ENCODE measurements at regions not wholly inside any gene's neighbourhood (a gene's known extent, or its start where the extent isn't known, plus 50 kb on each side); places are given as distances from the start of the nearest gene placed in this dataset.
A peak's percentile ranks its signal among the peaks of the same experiment; 100 is the strongest.

DNA sequence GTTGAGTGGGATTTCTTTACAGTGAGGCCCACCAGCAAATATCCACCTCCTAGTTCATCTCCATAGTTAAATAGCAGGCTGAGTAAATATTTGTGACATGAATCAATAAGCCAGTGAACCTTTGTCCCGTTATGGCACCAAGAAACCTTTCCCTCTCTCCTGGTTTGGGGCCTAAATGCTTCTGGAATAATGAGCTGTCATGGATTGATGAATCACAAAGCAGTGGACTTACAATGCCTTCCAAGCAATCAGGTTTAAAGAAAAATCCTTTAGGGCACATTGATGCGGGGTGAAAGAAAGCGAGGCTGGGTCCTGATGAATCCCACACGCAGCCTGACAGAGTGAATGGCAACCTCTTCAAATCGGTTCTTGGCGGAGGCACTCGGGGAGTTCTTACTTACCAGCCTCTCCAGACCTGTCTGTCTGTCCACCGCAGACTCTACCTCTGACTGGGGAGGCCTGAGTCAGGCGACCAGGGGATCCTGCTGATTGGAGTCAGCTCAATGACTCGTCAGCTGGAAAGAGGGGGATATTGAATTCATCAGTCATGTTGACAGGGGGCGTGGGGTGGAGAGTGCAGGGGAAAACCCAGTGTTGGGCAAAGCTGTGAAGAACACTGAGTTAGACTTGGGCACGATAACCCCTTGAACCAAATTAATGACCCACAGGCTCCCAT, 247.3 kb downstream of the PLPP3 start:
- DNase-seq (ENCODE audit: missing footprints) (no peak), ATAC-seq (no peak)
- intact Hi-C loops (cut with DNase I): no loop called here

DNA sequence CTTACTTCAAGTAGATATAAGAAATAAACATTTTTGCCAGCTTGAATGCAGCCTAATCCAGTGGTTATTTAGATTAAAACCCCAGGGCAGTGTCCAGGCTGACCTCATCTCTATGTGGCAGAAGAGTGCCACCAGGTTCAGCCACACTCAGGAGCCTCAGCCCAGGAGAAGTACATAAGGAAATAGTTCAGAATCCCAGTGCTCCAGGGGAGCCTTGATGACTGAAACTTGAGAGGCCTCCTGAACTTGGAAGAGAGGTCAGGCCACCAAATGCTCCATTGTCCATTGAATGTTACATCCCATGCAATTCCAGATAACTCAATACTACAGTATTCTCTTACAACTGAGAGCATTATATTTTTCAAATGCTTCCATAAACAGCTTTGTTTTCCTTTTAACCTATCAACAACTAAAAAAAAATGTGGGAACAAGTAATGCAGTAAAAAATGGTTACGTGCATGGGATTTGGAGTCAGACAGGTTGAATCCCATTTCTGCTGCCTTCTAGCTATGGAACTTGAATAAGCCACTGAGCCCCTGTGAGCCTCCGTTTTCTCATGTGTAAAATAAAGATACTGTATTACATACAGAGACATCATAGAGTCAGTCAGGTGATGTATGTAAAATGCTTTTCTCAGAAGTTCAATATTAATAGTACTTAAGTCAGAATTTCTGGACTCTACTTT, 248.0 kb downstream of the PLPP3 start:
- no peak for DNase-seq (ENCODE audit: missing footprints)
- intact Hi-C loops (cut with DNase I): no loop called here

DNA sequence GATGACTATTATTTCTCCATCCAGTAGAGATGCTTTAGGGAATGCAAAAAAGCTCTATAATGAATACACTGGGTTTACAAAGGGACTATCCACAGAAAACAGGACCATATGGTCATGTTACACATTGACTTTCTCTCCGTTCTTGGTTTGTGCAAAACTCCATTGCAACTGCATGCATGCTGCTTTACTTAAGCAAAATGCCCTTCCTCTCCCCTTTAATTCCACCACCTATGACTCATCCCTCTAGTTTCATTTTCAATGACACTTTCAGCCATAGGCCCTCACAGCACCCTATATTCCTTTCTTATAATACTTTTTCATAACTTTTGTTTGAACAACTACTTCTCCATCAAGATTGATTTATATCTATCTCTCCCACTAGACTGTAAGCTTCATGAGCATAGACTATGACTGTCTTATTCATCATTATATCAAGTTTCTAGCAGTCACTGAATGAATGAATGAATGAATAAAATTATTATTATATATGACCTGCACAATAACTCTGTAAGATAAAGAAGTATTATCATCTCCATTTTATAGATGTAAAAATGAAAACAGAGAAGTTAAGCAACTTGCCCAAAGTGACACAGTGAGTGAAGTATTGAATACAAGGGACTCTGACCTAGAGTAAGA, 248.9 kb downstream of the PLPP3 start:
- intact Hi-C loops (cut with DNase I): no loop called here
- DNase-seq (ENCODE audit: missing footprints) (no peak), ATAC-seq (no peak)

More for the DNA sequence above, 248.0 kb downstream of the PLPP3 start:
- ATAC-seq: no peak

DNA sequence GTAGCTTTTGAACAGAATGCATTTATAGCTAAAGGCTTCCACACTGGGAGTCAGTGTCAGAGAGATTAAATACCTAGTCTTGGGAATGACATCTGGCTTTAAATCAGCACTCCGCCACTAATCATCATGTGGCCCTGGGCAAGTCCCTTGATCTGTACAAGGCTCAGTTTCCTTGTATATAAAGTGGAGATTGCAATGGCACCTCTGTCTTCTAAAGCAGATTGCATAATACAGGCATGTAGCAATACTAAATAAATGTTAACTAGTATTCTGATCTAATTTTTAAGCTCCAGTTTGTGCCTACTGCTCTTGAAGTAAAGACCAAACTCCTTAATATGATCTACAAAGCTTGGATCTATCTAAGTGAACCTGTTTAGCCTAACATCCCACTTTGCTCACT, 249.4 kb downstream of the PLPP3 start:
- DNase-seq (ENCODE audit: missing footprints) (no peak), ATAC-seq (no peak)
- intact Hi-C loops (cut with DNase I): no loop called here

DNA sequence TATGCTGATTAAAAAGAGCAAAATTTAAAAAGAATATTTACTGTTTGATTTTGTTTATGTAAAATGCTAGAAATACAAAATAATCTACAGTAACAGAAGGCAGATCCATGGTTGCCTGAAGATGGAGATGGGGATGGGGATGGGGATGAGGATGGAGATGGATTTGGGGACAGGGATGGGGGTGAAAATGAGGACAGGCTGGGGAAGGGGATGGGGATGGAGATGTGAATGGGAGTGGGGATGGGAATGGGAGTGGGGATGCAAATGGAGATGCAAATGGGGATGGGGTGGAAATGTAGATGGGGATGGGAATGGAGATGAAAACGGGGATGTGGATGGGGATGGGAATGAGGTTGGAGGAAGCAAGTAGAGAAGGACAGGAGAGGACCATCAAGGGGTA, 252.2 kb downstream of the PLPP3 start:
- intact Hi-C loops (cut with DNase I): no loop called here
- ATAC-seq: no peak

DNA sequence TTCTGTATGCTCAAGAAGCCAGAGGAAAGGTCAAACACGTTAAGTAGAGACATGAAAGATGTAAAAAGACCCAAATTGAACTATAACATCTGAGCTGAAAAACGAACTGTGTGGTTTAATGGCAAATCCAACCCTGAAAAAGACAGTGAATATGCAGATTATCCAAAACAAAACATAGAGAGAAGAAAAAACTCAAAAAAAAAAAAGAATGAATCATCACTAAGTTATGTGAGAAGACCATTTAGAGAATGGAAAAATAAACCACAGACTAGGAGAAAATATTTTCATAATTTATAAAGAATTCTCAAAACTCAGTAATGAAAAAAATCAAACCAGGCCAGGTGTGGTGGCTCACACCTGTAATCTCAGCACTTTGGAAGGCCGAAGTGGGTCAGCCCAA, 253.3 kb downstream of the PLPP3 start:
- no peak for DNase-seq (ENCODE audit: missing footprints)
- intact Hi-C loops (cut with DNase I): no loop called here
- no peak for ATAC-seq

More for the DNA sequence above, 252.2 kb downstream of the PLPP3 start:
- no peak for DNase-seq (ENCODE audit: missing footprints)

DNA sequence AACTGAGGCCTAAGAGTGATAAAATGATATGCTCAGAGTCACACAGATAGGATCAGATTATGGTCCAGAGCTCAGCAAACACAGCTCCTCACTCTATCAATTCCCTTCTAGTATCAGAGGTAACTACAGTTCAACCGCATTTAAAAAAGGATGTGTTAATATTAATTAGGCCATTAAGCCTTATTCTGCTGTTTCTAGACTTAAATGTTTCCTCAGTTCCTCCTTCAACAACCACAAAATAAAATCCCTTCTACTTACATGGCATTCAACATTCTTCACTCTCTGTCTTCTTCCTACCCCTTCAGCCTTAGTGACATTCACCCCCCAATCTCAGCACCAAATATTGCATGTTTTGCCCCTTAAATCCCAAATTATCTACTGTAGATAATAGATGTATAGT, 254.9 kb downstream of the PLPP3 start:
- intact Hi-C loops (cut with DNase I): loop anchor here (5.0 kb wide), 1 partner anchor 48 kb away; no protein-coding TSS in a partner anchor
- DNase-seq (ENCODE audit: missing footprints) (no peak), ATAC-seq (no peak)

DNA sequence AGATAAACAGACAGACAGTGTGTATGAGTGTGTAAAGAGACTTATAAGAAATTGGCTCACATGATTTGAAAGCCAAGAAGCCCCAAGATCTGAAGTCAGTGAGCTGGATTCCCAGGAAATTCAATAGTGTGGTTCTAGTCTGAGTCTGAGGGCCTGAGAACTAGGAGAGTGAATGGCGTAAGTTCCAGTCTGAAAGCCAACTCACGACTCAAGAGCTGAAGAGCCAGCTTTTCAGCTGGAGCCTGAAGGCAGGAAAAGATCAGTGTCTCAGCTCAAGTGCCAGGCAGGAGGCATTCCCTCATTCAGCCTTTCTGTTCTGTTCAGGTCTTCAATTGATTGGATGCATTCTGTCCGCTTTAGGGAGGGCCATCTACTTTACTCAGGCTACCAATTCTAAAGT, 257.2 kb downstream of the PLPP3 start:
- peak; percentile 54 for ATAC-seq
- intact Hi-C loops (cut with DNase I): loop anchor here (2.0 to 5.0 kb wide), 2 partner anchors 31 to 50 kb away; no protein-coding TSS in a partner anchor
- no peak for DNase-seq (ENCODE audit: missing footprints)

DNA sequence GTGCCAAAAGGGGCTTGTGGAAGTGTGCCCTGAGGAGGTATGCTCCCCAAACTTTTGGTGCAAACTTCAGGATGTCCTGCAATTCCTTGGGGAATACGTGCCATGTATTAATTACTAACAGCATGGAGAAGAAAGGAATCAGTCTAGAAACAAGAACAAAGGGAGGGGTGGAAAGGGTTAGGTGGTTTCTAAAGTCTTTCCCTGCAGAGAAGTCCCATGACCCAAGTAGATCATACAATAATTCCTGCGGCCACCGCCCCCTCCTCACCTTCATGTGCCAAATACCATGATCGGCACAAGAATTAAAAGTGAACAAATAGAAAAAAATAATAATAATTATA, 258.2 kb downstream of the PLPP3 start:
- no peak for DNase-seq (ENCODE audit: missing footprints)
- intact Hi-C loops (cut with DNase I): loop anchor here (5.0 kb wide), 1 partner anchor 51 kb away; no protein-coding TSS in a partner anchor
- ATAC-seq: no peak

DNA sequence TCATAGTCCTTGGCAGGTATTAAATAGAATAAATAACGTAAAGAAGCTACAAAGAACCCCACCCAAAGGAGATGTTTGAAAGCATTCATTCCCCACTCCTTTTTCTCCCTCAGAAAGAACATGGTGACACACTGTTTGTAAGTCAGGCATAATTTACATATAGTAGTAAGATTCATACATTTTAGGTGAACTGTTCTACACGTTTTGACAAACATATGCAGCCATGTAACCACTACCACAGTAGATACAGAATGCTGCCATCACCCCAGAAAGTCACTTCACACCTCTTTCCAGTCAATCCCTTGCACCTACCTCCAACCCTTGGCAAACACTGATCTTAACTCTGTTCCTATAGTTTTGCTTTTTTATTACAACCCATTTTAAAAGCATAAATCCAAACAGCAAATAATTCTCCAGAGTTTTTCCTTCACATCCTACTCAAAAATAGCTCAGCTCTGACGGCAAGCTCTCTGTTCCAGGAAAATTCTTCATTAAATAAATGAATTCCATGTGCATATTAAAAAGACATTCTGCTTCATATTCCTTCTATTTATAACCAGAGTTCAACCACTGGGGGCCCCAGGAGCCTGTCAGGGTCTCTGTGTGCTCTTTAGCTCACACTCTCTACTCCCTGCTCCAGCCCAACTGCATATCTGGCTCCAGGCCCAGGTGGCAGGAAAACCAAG, 258.8 kb downstream of the PLPP3 start:
- ATAC-seq (peak; percentile 78), DNase-seq (ENCODE audit: missing footprints) (no peak)
- intact Hi-C loops (cut with DNase I): loop anchor here (5.0 kb wide), 1 partner anchor 52 kb away; no protein-coding TSS in a partner anchor

DNA sequence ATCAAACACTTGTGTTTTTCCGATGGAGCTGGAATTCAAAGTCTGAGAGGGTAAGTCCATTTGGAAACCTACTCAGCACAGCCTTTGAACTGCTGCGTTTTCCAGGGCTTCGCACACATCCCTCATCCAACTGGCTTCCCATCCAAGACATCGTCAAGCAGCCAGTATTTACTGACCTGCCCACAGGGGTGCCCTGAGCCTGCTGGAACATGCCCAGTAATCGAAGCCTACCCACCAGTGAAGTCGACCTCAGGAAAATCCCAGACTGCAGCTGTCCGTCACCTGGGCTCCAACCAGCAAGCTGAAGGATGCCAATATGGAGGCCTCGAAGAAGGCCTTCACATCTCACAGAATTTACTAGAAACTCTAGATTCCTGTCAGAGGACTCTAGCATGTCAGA, 261.6 kb downstream of the PLPP3 start:
- intact Hi-C loops (cut with DNase I): no loop called here
- DNase-seq (ENCODE audit: missing footprints) (no peak), ATAC-seq (no peak)

DNA sequence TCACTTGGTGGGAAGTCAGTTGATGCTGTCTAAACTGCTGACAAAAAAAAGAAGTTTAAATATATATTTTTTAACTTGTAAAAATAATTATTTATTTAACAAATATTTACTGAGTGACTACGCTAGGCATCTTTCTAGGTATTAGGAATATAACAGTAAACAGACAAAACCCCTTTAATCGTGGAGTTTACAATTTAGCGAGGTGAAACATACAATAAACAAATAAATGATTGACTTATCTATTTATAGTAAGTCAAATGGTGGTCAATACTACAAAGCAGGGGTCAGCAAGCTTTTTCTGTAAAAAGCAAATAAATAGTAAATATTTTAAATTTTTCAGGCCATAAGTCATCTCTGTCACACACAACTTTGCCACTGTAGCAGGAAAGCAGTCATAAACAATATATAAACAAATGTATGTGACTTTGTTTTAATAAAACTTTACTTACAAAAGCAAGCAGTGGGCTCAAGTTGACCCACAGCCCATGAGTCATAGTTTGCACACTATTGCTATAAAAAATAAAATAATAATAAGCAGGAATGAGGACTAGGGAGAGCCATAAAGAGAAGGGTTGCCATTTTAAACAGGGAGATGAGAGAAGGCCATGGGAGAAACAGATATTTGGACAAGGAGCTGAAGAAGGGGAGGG, 263.9 kb downstream of the PLPP3 start:
- DNase-seq (ENCODE audit: missing footprints): no peak
- intact Hi-C loops (cut with DNase I): no loop called here
- no peak for ATAC-seq

DNA sequence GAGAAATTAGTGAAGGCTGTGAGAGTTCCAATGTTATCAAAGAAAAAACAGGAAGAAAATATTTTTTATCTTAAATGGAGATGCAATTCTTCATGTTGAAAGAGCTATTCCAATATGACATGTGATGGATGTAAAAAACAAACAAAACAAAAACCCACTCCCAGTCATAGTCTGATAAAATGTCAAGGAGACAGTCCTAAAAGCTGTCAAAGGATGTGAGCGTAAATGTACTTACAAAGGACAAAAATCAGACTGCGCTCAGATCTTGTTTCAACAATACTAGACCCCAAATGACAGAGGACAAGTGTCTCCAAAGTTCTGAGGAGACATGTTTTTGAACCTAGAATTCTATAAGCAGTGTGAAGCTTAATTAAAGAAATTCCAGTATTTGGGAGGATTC, 265.8 kb downstream of the PLPP3 start:
- DNase-seq (ENCODE audit: missing footprints): no peak
- no peak for ATAC-seq
- intact Hi-C loops (cut with DNase I): no loop called here

DNA sequence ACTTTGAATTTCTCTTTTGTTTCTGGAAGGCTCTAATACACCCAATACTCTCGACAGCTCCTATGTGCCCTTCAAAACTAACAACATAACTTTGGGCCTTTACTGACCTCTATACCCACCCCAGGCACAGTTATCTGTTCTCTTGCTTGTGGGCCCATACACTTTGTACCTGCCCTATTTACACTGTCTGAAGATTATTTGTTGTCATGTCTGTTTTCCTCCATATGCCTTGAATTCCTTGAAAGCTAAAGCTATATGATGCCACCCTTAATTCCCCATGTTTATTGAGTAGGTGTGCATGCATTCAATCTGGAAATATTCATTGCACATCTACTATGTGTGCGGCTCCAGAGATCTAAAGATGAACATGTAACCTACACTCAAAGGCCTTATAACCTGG, 267.6 kb downstream of the PLPP3 start:
- ATAC-seq: no peak
- DNase-seq (ENCODE audit: missing footprints): no peak
- intact Hi-C loops (cut with DNase I): no loop called here

DNA sequence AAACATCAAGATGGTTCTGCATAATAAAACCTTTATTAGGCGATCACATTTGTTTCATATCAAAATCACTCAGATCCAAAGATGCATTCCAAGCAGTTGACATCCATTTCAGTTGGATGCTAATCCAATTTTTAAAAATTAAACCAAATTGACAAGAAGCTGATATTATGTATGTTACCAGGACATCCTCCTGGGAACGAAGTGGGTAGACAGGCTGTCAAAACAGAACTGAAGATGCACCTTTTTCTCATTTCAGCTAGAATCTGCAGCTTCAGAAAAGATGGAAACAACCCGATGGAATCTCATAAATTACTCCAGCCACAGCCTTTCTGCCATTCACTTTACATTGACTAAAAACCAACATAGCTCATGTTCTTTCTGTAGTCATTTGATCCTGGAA, 268.4 kb downstream of the PLPP3 start:
- intact Hi-C loops (cut with DNase I): no loop called here
- ATAC-seq: no peak

DNA sequence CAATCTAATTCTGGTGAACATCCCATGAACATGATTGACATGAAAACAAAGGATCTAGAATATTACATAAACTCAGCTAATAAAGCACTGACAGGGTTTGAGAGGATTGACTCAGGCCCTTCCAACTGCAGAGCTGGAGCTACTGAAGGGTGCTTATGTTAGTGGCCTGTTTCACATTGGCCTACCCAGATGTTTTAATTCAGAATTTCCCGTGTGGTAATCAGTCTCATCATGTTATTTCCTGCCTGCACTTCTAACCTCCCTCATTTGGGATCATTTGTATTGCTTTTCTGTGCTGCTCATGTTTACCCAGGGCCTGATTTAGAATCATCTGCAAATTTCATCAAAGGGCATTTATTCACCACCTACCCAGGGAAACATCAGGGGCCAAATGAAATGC, 270.3 kb downstream of the PLPP3 start:
- intact Hi-C loops (cut with DNase I): no loop called here
- no peak for ATAC-seq
- no peak for DNase-seq (ENCODE audit: missing footprints)

More for the DNA sequence above, 268.4 kb downstream of the PLPP3 start:
- no peak for DNase-seq (ENCODE audit: missing footprints)

DNA sequence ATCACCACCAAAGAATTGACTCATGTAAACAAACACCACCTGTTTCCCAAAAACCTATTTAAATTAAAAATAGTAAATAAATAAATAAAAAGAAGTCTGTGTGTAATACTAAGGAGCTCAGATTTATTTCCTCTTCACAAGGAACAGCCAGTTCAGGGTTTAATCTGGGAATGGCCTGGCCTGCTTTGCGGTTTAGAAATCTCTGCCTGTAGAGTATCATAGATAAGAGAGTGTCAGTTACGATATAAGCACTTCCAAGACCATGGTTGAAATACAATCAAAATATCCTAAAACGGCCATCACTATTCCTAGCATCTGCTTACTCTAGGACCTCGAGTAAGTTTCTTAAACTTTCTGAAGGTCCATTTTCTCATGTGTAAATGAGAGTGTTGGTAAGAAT, 274.4 kb downstream of the PLPP3 start:
- peak; percentile 87 for ATAC-seq
- intact Hi-C loops (cut with DNase I): loop anchor here (5.0 kb wide), 1 partner anchor 272 kb away; the partner anchor contains the start of gene PLPP3
- no peak for DNase-seq (ENCODE audit: missing footprints)

DNA sequence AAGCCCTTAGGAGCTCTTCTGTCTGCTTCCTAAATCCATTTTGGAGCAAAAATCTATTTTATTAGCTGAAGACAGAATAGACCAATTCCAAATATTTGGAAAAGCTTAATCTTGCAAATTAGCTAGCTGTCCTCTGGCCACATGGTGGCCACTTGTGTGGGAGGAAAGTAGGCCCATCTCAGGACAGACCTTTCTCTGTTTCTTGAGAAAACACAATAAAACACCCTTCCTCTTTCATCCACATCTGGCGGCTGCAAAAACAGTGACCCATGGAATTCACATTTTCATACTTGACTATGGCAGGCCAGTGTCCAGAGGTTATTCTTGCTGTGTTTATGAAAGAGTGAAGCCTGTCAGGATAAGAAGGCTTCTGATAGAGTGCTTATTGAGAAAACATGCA, 275.6 kb downstream of the PLPP3 start:
- intact Hi-C loops (cut with DNase I): loop anchor here (5.0 kb wide), 1 partner anchor 273 kb away; the partner anchor contains the start of gene PLPP3
- ATAC-seq: no peak
- no peak for DNase-seq (ENCODE audit: missing footprints)

DNA sequence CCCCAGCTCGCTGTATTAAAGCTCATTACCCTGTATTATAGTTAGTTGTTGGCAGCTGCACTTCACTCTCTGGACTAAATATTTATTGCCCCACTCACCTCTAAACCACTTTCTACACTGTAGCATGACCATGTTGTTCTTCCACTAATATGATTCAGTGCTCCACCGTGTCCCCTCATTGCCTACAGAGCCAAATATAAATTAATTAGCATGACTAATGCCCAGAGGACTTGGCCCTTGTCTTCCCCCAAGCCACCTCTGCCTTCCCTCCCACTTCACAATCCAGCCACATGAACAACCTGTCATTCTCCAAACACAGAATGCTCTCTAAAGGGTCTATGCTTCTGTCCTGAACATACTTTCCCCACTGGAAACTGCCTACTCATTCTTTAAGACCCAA, 276.5 kb downstream of the PLPP3 start:
- DNase-seq (ENCODE audit: missing footprints) (no peak), ATAC-seq (no peak)
- intact Hi-C loops (cut with DNase I): loop anchor here (5.0 kb wide), 1 partner anchor 274 kb away; the partner anchor contains the start of gene PLPP3

Measured in Right ventricle myocardium inferior (tissue), 1 donor.